Gastroesophageal sphincter (tissue), 3 donors: ENCODE measurements at regions not wholly inside any gene's neighbourhood (a gene's known extent, or its start where the extent isn't known, plus 50 kb on each side); places are given as distances from the start of the nearest gene placed in this dataset.

Source experiments
- CTCF ChIP-seq, 4 experiments: fragments of 200-600 bp in 2 of 4; fragments of 450-650 bp in 2 of 4; sonication (generic) in 1 of 4; IDR thresholded peaks; one replicate each; pipeline ENCODE4 v1.5.1; 2017 to 2019; ENCODE audit warnings: antibody characterized with exemption in 4 of 4, mild to moderate bottlenecking in 2 of 4, moderate library complexity in 2 of 4
- POLR2A ChIP-seq, 2 donors: fragments of 450-650 bp; IDR thresholded peaks; one replicate each; pipeline ENCODE4 v1.6.1; 2017; ENCODE audit warnings: antibody characterized with exemption in 2 of 2, mild to moderate bottlenecking in 2 of 2, moderate library complexity in 1 of 2
- POLR2AphosphoS5 ChIP-seq: sonication (generic); formaldehyde crosslinking; IDR thresholded peaks from one replicate; pipeline ENCODE4 v1.6.1; 2017; ENCODE audit warnings: antibody characterized with exemption

DNA sequence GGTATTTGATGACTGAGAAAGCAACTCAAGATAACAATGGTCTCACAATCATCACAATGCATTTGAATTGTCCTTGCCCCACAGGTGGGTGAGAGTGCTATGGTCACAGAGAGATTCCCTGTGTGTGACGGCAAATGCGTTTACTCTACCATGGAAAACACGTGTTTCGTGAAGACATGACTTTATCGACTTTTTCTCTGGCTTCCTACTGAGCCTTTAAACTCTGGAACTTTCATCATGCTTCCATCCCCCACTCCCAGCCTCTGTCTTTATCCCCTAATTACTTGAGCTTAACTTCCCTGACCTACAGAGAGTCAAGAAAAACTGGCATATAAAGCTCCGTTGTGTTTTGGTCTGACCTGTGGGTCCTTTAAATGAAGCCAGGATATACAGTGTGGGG, 414.1 kb upstream of the CLINT1 start:
- TF ChIP-seq CTCF (IDR thresholded peaks at IDR 0.05), result no peak
- no peak for TF ChIP-seq POLR2AphosphoS5
- no peak for TF ChIP-seq POLR2A (IDR thresholded peaks at IDR 0.05)
